Gastroesophageal sphincter (tissue), 3 donors: ENCODE measurements at regions not wholly inside any gene's neighbourhood (a gene's known extent, or its start where the extent isn't known, plus 50 kb on each side); places are given as distances from the start of the nearest gene placed in this dataset.

ENCODE experiments used
- CTCF ChIP-seq, 4 experiments: fragments of 200-600 bp in 2 of 4; fragments of 450-650 bp in 2 of 4; sonication (generic) in 1 of 4; IDR thresholded peaks; one replicate each; pipeline ENCODE4 v1.5.1; 2017 to 2019; ENCODE audit warnings: antibody characterized with exemption in 4 of 4, mild to moderate bottlenecking in 2 of 4, moderate library complexity in 2 of 4
- POLR2A ChIP-seq, 2 donors: fragments of 450-650 bp; IDR thresholded peaks; one replicate each; pipeline ENCODE4 v1.6.1; 2017; ENCODE audit warnings: antibody characterized with exemption in 2 of 2, mild to moderate bottlenecking in 2 of 2, moderate library complexity in 1 of 2

GRCh38 chr3:13688034-13688433 is 139.1 kb downstream of the FBLN2 start:
- no peak for TF ChIP-seq CTCF (IDR thresholded peaks at IDR 0.05)
- TF ChIP-seq POLR2A (IDR thresholded peaks at IDR 0.05): no peak
